Astrocyte of the spinal cord (primary cell): ENCODE measurements at regions not wholly inside any gene's neighbourhood (a gene's known extent, or its start where the extent isn't known, plus 50 kb on each side); places are given as distances from the start of the nearest gene placed in this dataset.

ENCODE experiments used
- DNase-seq: peaks from one replicate; pipeline ENCODE4 v3.0.0; 2011; ENCODE audit warnings: low read depth, low spot score
- H3K4me3 ChIP-seq: 2 replicates; pipeline ENCODE4 v1.5.1; 2011; ENCODE audit warnings: low read depth, mild to moderate bottlenecking, low read length, moderate library complexity
- in situ Hi-C: cut with HindIII; loops from 2 replicates; pipeline ENCODE4 v1.10.0; 2017; ENCODE audit warnings: low sequenced_read_pairs
- TF ChIP-seq, protein P1 (sequence below): IDR thresholded peaks from 2 replicates; pipeline ENCODE4 v1.5.1; 2012; ENCODE audit warnings: low read depth, mild to moderate bottlenecking, low read length, inconsistent platforms

DNA sequence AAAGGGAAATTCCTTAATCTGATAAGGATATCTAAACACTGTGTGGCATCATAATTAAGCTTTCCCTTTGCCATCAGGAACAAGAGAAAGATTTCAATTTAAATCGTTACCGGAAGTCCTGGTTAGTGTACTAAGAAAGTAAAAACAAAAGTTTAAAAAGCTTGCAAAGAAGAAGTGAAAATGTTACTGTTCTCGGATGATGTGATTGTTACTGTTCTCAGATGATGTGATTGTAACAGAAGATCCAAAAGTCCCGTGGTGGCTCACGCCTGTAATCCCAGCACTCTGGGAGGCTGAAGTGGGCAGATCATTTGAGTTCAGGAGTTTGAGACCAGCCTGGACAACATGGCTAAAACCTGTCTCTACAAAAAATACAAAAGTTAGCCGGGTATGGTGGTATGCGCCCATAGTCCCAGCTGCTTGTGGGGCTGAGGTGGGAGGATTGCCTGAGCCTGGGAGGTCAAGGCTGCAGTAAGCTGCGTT is 62.5 kb downstream of the RGS12 start:
- no peak overlapping the region for H3K4me3 ChIP-seq
- TF ChIP-seq, protein P1, sequence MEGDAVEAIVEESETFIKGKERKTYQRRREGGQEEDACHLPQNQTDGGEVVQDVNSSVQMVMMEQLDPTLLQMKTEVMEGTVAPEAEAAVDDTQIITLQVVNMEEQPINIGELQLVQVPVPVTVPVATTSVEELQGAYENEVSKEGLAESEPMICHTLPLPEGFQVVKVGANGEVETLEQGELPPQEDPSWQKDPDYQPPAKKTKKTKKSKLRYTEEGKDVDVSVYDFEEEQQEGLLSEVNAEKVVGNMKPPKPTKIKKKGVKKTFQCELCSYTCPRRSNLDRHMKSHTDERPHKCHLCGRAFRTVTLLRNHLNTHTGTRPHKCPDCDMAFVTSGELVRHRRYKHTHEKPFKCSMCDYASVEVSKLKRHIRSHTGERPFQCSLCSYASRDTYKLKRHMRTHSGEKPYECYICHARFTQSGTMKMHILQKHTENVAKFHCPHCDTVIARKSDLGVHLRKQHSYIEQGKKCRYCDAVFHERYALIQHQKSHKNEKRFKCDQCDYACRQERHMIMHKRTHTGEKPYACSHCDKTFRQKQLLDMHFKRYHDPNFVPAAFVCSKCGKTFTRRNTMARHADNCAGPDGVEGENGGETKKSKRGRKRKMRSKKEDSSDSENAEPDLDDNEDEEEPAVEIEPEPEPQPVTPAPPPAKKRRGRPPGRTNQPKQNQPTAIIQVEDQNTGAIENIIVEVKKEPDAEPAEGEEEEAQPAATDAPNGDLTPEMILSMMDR, result no peak
- in situ Hi-C loops, result no loop called here
- DNase-seq, result no peak

DNA sequence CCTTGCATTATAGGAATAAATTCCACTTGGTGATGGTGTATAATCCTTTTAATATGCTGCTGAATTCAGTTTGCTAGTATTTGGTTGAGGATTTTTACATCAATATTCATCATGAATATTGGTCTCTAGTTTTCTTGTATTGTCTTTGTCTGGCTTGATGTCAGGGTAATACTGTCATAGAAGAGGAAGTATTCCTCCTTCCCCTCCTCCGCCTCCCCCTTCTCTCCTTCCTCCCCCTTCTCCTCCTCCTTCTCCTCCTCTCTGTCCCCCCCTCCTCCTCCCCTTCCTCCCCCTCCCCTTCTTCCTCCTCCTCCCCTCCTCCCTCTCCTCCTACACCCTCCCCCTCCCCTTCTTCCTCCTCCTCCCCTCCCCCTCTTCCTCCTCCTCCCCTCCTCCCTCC is 65.8 kb downstream of the RGS12 start:
- in situ Hi-C loops, result no loop called here

DNA sequence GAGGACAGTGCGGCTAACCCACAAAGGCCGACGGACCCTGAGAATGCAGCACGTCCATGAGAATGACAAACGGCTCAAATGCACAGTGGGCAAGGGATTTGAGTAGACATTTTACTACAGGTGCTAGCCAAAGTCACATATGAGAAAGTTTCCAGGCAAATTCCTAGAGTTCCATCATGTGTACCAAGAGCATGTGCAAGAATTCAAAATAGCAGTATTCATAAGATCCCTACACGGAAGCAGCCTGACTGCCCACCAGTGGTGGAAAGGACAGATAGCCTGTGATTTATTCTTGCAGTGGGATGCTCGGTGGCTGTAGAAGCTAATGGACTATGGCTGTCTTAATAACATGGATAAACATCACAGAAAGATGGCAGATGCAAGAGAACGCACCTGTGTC is 68.0 kb downstream of the RGS12 start:
- in situ Hi-C loops, result no loop called here
- no peak for DNase-seq
- no peak overlapping the region for H3K4me3 ChIP-seq
- TF ChIP-seq, protein P1, result no peak

More for the DNA sequence above, 65.8 kb downstream of the RGS12 start:
- no peak overlapping the region for H3K4me3 ChIP-seq
- DNase-seq, result no peak
- TF ChIP-seq, protein P1, result no peak

DNA sequence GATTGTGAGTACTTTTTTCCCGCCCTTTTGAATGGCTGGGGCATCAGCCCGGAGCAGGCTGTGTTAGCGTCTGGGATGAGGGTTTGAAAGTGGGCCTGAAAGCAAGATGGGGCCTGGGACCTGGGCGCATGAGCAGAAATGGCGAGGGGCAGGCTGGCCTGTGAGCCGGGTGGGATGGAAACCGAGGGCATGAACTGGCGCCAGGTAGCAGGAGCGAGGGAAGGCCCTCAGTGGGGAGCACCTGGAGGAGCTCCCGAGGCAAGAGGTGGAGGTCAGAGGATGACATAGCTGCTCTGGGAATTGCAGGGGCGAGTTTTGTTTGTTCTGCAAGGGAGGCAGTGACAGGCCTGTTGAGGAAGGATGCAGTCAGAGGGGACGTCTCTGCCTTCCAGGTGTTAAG is 68.6 kb downstream of the RGS12 start:
- in situ Hi-C loops, result no loop called here
- TF ChIP-seq, protein P1, result no peak
- no peak overlapping the region for H3K4me3 ChIP-seq
- no peak for DNase-seq

DNA sequence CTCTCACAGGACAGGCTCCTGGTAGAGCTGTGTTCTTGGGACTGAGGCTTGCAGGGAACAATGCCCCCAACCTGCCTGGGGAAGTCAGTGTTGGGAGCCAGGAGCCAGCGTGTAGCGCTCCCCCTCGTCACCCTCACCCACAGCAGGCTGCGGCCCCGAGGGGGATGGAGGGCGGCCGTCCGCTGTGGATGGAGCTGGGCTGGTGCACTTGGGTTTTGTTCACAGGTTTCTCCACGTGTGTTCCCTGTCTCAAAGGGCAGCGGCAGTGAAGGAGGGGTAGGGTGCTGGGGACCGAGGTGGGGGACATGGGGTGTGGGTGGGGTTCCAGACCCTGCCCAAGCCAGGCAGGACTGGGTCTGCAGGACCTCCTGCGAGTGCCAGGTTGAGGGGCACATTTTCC is 69.1 kb downstream of the RGS12 start:
- TF ChIP-seq, protein P1, result no peak

DNA sequence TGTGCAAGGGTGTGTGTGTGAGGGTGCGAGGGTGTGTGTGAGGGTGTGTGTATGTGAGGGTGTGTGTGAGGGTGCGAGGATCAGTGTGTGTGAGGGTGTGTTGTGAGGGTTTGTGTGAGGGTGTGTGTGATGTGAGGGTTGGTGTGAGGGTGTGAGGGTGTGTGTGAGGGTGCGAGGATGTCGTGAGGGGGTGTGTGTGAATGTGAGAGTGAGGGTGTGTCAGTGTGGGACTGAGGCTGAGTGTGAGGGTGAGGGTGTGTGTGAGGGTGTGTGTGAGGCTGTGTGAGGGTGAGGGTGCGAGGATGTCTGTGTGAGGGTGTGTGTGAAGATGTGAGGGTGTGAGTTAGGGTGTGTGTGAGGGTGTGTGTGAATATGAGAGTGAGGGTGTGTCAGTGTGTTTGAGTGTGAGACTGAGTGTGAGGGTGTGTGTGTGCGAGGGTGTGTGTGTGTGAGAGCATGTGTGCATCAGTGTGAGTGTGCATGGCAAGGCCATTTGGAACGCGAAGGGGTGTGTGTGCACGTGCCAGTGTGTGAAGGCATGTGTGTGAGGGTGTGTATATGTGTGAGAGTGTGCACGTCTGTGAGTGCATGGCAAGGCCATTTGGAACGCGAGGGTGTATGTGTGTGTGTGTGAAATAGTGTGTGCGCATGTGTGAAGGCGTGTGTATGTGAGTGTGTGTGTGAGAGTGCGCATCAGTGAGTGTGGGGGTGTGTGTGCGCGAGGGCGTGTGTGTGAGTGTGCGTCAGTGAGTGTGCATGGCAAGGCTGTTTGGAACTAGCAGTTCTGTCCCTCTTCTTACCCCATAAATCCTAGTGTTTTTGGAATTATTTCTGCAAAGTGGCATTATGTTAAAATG is 69.8 kb downstream of the RGS12 start:
- TF ChIP-seq, protein P1, result no peak
- in situ Hi-C loops, result no loop called here
- no peak for DNase-seq
- no peak overlapping the region for H3K4me3 ChIP-seq

More for the DNA sequence above, 69.1 kb downstream of the RGS12 start:
- in situ Hi-C loops, result no loop called here
- DNase-seq, result no peak
- no peak overlapping the region for H3K4me3 ChIP-seq
